ENCODE measurements at regions not wholly inside any gene's neighbourhood (a gene's known extent, or its start where the extent isn't known, plus 50 kb on each side); places are given as distances from the start of the nearest gene placed in this dataset.

- TF ChIP-seq CTCF (IDR thresholded peaks at IDR 0.05): peak; percentile 80
- no peak for TF ChIP-seq EZH2 (IDR thresholded peaks at IDR 0.05)
- no peak for TF ChIP-seq EZH2phosphoT487 (IDR thresholded peaks at IDR 0.05)
These were observed 115.8 kb downstream of the EMB start for GRCh38 chr5:50325237-50325832.

Measured in neural progenitor cell (in vitro differentiated cells).